G401.6 (cell line): ENCODE measurements at regions not wholly inside any gene's neighbourhood (a gene's known extent, or its start where the extent isn't known, plus 50 kb on each side); places are given as distances from the start of the nearest gene placed in this dataset.

Source experiments
- FAIRE-seq: peaks from 2 replicates; lab custom pipeline; 2012; peaks lifted over from hg19 to GRCh38; lab: Jason Lieb, UNC

GRCh38 chr19:28972058-28972852, 240.7 kb downstream of the UQCRFS1 start:
- no peak for FAIRE-seq

GRCh38 chr19:28971513-28971912, 241.4 kb downstream of the UQCRFS1 start:
- no peak for FAIRE-seq

GRCh38 chr19:28971049-28971448, 241.9 kb downstream of the UQCRFS1 start:
- no peak for FAIRE-seq

- no peak for FAIRE-seq
These were observed 244.2 kb downstream of the UQCRFS1 start for GRCh38 chr19:28968721-28969120.

- FAIRE-seq: no peak
These were observed 246.1 kb downstream of the UQCRFS1 start for GRCh38 chr19:28966737-28967399.

GRCh38 chr19:28964500-28964899, 248.5 kb downstream of the UQCRFS1 start:
- FAIRE-seq: no peak

GRCh38 chr19:28963486-28964250, 249.3 kb downstream of the UQCRFS1 start:
- no peak for FAIRE-seq

GRCh38 chr19:28961772-28962500, 251.0 kb downstream of the UQCRFS1 start:
- FAIRE-seq: no peak

GRCh38 chr19:28960986-28961705, 251.8 kb downstream of the UQCRFS1 start:
- no peak for FAIRE-seq

- no peak for FAIRE-seq
These were observed 252.4 kb downstream of the UQCRFS1 start for GRCh38 chr19:28960586-28960985.

- no peak for FAIRE-seq
These were observed 256.0 kb downstream of the UQCRFS1 start for GRCh38 chr19:28956961-28957360.

GRCh38 chr19:28956421-28956820, 256.5 kb downstream of the UQCRFS1 start:
- no peak for FAIRE-seq

GRCh38 chr19:28949535-28949934, 263.4 kb downstream of the UQCRFS1 start:
- no peak for FAIRE-seq

- FAIRE-seq: no peak
These were observed 263.9 kb downstream of the UQCRFS1 start for GRCh38 chr19:28949027-28949426.

GRCh38 chr19:28948566-28948965, 264.4 kb downstream of the UQCRFS1 start:
- no peak for FAIRE-seq

- no peak for FAIRE-seq
These were observed 264.9 kb downstream of the UQCRFS1 start for GRCh38 chr19:28948026-28948425.

GRCh38 chr19:28943651-28944050, 269.3 kb downstream of the UQCRFS1 start:
- FAIRE-seq: no peak

- FAIRE-seq: no peak
These were observed 271.1 kb downstream of the UQCRFS1 start for GRCh38 chr19:28941833-28942232.

- no peak for FAIRE-seq
These were observed 272.0 kb downstream of the UQCRFS1 start for GRCh38 chr19:28940751-28941500.

GRCh38 chr19:28939236-28939635, 273.7 kb downstream of the UQCRFS1 start:
- no peak for FAIRE-seq

- no peak for FAIRE-seq
These were observed 276.9 kb downstream of the UQCRFS1 start for GRCh38 chr19:28936001-28936400.
